HEK293 (cell line): ENCODE measurements at regions not wholly inside any gene's neighbourhood (a gene's known extent, or its start where the extent isn't known, plus 50 kb on each side); places are given as distances from the start of the nearest gene placed in this dataset.

Source experiments
- CTCF ChIA-PET: fragments of 350-600 bp; formaldehyde crosslinking; extraction: SDS; loops from one replicate; lab custom pipeline; 2021; ENCODE audit warnings: antibody characterized with exemption; lab: Yijun Ruan, JAX
- POLR2A ChIA-PET: fragments of 300-600 bp; formaldehyde crosslinking; extraction: SDS; loops from one replicate; lab custom pipeline; 2020; ENCODE audit warnings: antibody characterized with exemption, inconsistent platforms; lab: Yijun Ruan, JAX
- H3K27ac ChIP-seq: fragments of 200-500 bp; sonication (Bioruptor generic); 2 replicates; pipeline ENCODE4 v1.5.1; 2014; ENCODE audit warnings: low read depth, low read length, control low read depth, inconsistent platforms; ENCODE audit errors: extremely low read depth
- H3K36me3 ChIP-seq, 2 experiments: fragments of 200-500 bp in 1 of 2; sonication (Bioruptor generic) in 1 of 2; 1 replicate in 1 of 2; 2 replicates in 1 of 2; pipeline ENCODE4 v1.5.1; 2014 to 2017; ENCODE audit warnings: inconsistent platforms in 2 of 2, low read length in 2 of 2; ENCODE audit not compliant: control insufficient read depth in 2 of 2, insufficient read depth in 1 of 2
- H3K4me1 ChIP-seq: fragments of 200-500 bp; sonication (Bioruptor generic); 2 replicates; pipeline ENCODE4 v1.5.1; 2014; ENCODE audit warnings: mild to moderate bottlenecking, low read length, inconsistent platforms; ENCODE audit not compliant: control insufficient read depth, insufficient read depth
- H3K4me3 ChIP-seq: 2 replicates; pipeline ENCODE4 v1.5.1; 2011; ENCODE audit warnings: low read depth, mild to moderate bottlenecking, control low read depth, low read length, moderate library complexity
- H3K9me3 ChIP-seq: fragments of 200-500 bp; sonication (Bioruptor generic); 2 replicates; pipeline ENCODE4 v1.5.1; 2014; ENCODE audit warnings: low read depth, low read length, inconsistent platforms; ENCODE audit not compliant: control insufficient read depth, insufficient read depth
- GFI1B ChIP-seq: fragments of 450-650 bp; formaldehyde crosslinking; IDR thresholded peaks from 2 replicates; pipeline ENCODE4 v1.5.1; 2016; ENCODE audit warnings: missing biosample characterization, missing genetic modification characterization
- IKZF3 ChIP-seq: fragments of 450-650 bp; IDR thresholded peaks from 2 replicates; pipeline ENCODE4 v1.5.0; 2018; ENCODE audit warnings: missing biosample characterization, mild to moderate bottlenecking, missing genetic modification characterization, moderate library complexity
- MZF1 ChIP-seq: fragments of 450-650 bp; formaldehyde crosslinking; IDR thresholded peaks from 2 replicates; pipeline ENCODE4 v1.5.1; 2017; ENCODE audit warnings: missing biosample characterization, missing genetic modification characterization, borderline replicate concordance
- OSR2 ChIP-seq: fragments of 450-650 bp; formaldehyde crosslinking; IDR thresholded peaks from 2 replicates; pipeline ENCODE4 v1.5.1; 2016; ENCODE audit warnings: missing biosample characterization, missing genetic modification characterization
- PATZ1 ChIP-seq: fragments of 450-650 bp; formaldehyde crosslinking; IDR thresholded peaks from 2 replicates; pipeline ENCODE4 v1.5.1; 2016; ENCODE audit warnings: missing biosample characterization, missing genetic modification characterization
- PRDM6 ChIP-seq: fragments of 450-650 bp; formaldehyde crosslinking; IDR thresholded peaks from 2 replicates; pipeline ENCODE4 v1.5.1; 2017; ENCODE audit warnings: missing biosample characterization, missing genetic modification characterization
- ZNF10 ChIP-seq: fragments of 450-650 bp; formaldehyde crosslinking; IDR thresholded peaks from 2 replicates; pipeline ENCODE4 v1.5.1; 2017; ENCODE audit warnings: missing biosample characterization, missing genetic modification characterization
- ZNF112 ChIP-seq: fragments of 450-650 bp; formaldehyde crosslinking; IDR thresholded peaks from 2 replicates; pipeline ENCODE4 v1.5.0; 2017; ENCODE audit warnings: missing biosample characterization, missing genetic modification characterization
- ZNF169 ChIP-seq: fragments of 450-650 bp; formaldehyde crosslinking; IDR thresholded peaks from 2 replicates; pipeline ENCODE4 v1.5.1; 2016; ENCODE audit warnings: missing biosample characterization, missing genetic modification characterization
- ZNF18 ChIP-seq: fragments of 450-650 bp; formaldehyde crosslinking; IDR thresholded peaks from 2 replicates; pipeline ENCODE4 v1.5.1; 2016; ENCODE audit warnings: missing biosample characterization, missing genetic modification characterization
- ZNF221 ChIP-seq: fragments of 450-650 bp; formaldehyde crosslinking; IDR thresholded peaks from 2 replicates; pipeline ENCODE4 v1.5.1; 2017; ENCODE audit warnings: missing biosample characterization, missing genetic modification characterization, borderline replicate concordance
- ZNF223 ChIP-seq: fragments of 450-650 bp; formaldehyde crosslinking; IDR thresholded peaks from 2 replicates; pipeline ENCODE4 v1.5.1; 2016; ENCODE audit warnings: missing biosample characterization, missing genetic modification characterization
- ZNF23 ChIP-seq: fragments of 450-650 bp; formaldehyde crosslinking; IDR thresholded peaks from 2 replicates; pipeline ENCODE4 v1.5.1; 2016; ENCODE audit warnings: missing biosample characterization, missing genetic modification characterization, borderline replicate concordance
- ZNF239 ChIP-seq: fragments of 450-650 bp; formaldehyde crosslinking; IDR thresholded peaks from 2 replicates; pipeline ENCODE4 v1.5.1; 2016; ENCODE audit warnings: missing biosample characterization, missing genetic modification characterization
- ZNF248 ChIP-seq: fragments of 450-650 bp; formaldehyde crosslinking; IDR thresholded peaks from 2 replicates; pipeline ENCODE4 v1.5.1; 2017; ENCODE audit warnings: missing biosample characterization, missing genetic modification characterization
- ZNF391 ChIP-seq: fragments of 450-650 bp; formaldehyde crosslinking; IDR thresholded peaks from 2 replicates; pipeline ENCODE4 v1.5.1; 2016; ENCODE audit warnings: low read depth, missing biosample characterization, missing genetic modification characterization, borderline replicate concordance
- ZNF548 ChIP-seq: fragments of 450-650 bp; formaldehyde crosslinking; IDR thresholded peaks from 2 replicates; pipeline ENCODE4 v1.5.1; 2016; ENCODE audit warnings: missing biosample characterization, missing genetic modification characterization
- ZNF555 ChIP-seq: fragments of 450-650 bp; formaldehyde crosslinking; conservative IDR thresholded peaks from 2 replicates; pipeline ENCODE4 v1.5.1; 2017; ENCODE audit warnings: missing biosample characterization, mild to moderate bottlenecking, missing genetic modification characterization, inconsistent platforms
- ZNF571 ChIP-seq: fragments of 450-650 bp; formaldehyde crosslinking; IDR thresholded peaks from 2 replicates; pipeline ENCODE4 v1.5.0; 2017; ENCODE audit warnings: missing biosample characterization, missing genetic modification characterization
- ZNF629 ChIP-seq: fragments of 450-650 bp; formaldehyde crosslinking; IDR thresholded peaks from 2 replicates; pipeline ENCODE4 v1.5.1; 2017; ENCODE audit warnings: missing biosample characterization, missing genetic modification characterization
- ZNF658 ChIP-seq: fragments of 450-650 bp; formaldehyde crosslinking; IDR thresholded peaks from 2 replicates; pipeline ENCODE4; 2016; ENCODE audit warnings: missing biosample characterization, missing genetic modification characterization
- ZNF670 ChIP-seq: fragments of 450-650 bp; formaldehyde crosslinking; IDR thresholded peaks from 2 replicates; pipeline ENCODE4 v1.5.1; 2016; ENCODE audit warnings: missing biosample characterization, missing genetic modification characterization, low read depth
- ZNF692 ChIP-seq: fragments of 450-650 bp; formaldehyde crosslinking; IDR thresholded peaks from 2 replicates; pipeline ENCODE4 v1.5.1; 2016; ENCODE audit warnings: missing biosample characterization, missing genetic modification characterization
- ZNF785 ChIP-seq: fragments of 450-650 bp; formaldehyde crosslinking; IDR thresholded peaks from 2 replicates; pipeline ENCODE4 v1.5.1; 2016; ENCODE audit warnings: missing biosample characterization, missing genetic modification characterization
- ZSCAN30 ChIP-seq: fragments of 450-650 bp; IDR thresholded peaks from 2 replicates; pipeline ENCODE4 v1.5.1; 2018; ENCODE audit warnings: missing biosample characterization, mild to moderate bottlenecking, missing genetic modification characterization, moderate library complexity

GRCh38 chr12:127231371-127231770, 1035.6 kb upstream of the TMEM132C start:
- TF ChIP-seq ZNF248 (no peak), ZNF658 (tag by site-specific recombination) (no peak), ZNF670 (tag by site-specific recombination) (no peak), IKZF3 (no peak), ZNF221 (no peak), ZNF391 (tag by site-specific recombination) (no peak), ZNF223 (tag by site-specific recombination) (no peak), ZNF239 (tag by site-specific recombination) (no peak), GFI1B (tag by site-specific recombination) (no peak), ZSCAN30 (no peak), ZNF169 (tag by site-specific recombination) (no peak), ZNF629 (tag by site-specific recombination) (no peak), PRDM6 (tag by site-specific recombination) (no peak), ZNF10 (tag by site-specific recombination) (no peak), ZNF692 (tag by site-specific recombination) (no peak), MZF1 (tag by site-specific recombination) (no peak), PATZ1 (tag by site-specific recombination) (no peak)
- Histone ChIP-seq H3K9me3 (no peaks in the 10 kb centered on the region), H3K4me3 (no peak overlapping the region), H3K36me3 (no peaks in the 10 kb centered on the region), H3K4me1 (no peaks in the 10 kb centered on the region), H3K27ac (no peak overlapping the region)
- ChIA-PET CTCF (no interaction called here), POLR2A (no interaction called here)

- no peak overlapping the region for H3K27ac ChIP-seq
- no peak for TF ChIP-seq ZNF548 (tag by site-specific recombination)
- TF ChIP-seq OSR2 (tag by site-specific recombination) = no peak
- no peak for TF ChIP-seq ZNF18 (tag by site-specific recombination)
- no peak for TF ChIP-seq ZNF23 (tag by site-specific recombination)
- TF ChIP-seq ZNF785 = no peak
- no peak for TF ChIP-seq ZNF555 (tag by site-specific recombination)
- no peak for TF ChIP-seq ZNF112 (tag by site-specific recombination)
- no peak for TF ChIP-seq ZNF571
- CTCF ChIA-PET = no interaction called here
- no peaks in the 10 kb centered on the region for H3K9me3 ChIP-seq
- H3K4me1 ChIP-seq = no peaks in the 10 kb centered on the region
- H3K4me3 ChIP-seq = no peak overlapping the region
- no peaks in the 10 kb centered on the region for H3K36me3 ChIP-seq
- POLR2A ChIA-PET = no interaction called here
Measured at GRCh38 chr12:127233016-127233415, 1034.0 kb upstream of the TMEM132C start.
